MM.1S (cell line): ENCODE measurements at regions not wholly inside any gene's neighbourhood (a gene's known extent, or its start where the extent isn't known, plus 50 kb on each side); places are given as distances from the start of the nearest gene placed in this dataset.

Source experiments
- DNase-seq: peaks from one replicate; pipeline ENCODE4 v3.0.0-alpha.2; 2015
- H2AFZ ChIP-seq: fragments of 300-600 bp; sonication (generic); 2 replicates; pipeline ENCODE4 v1.6.0; 2016; ENCODE audit warnings: antibody characterized with exemption, low read length
- H3F3A ChIP-seq: fragments of 300-600 bp; sonication (generic); 2 replicates; pipeline ENCODE4 v1.6.1; 2016; ENCODE audit warnings: mild to moderate bottlenecking, antibody characterized with exemption, low read length, moderate library complexity, mixed read lengths; ENCODE audit not compliant: insufficient read depth
- H3K27ac ChIP-seq: fragments of 300-600 bp; sonication (generic); 2 replicates; pipeline ENCODE4 v1.5.1; 2016; ENCODE audit warnings: mild to moderate bottlenecking, low read length
- H3K27me3 ChIP-seq: fragments of 300-600 bp; sonication (generic); replicated peaks from 2 replicates; pipeline ENCODE4 v1.6.0; 2016; ENCODE audit warnings: low read length; ENCODE audit not compliant: insufficient read depth
- H3K36me3 ChIP-seq: fragments of 300-600 bp; sonication (generic); replicated peaks from 2 replicates; pipeline ENCODE4 v1.6.1; 2016; ENCODE audit warnings: mild to moderate bottlenecking, low read length, mixed read lengths; ENCODE audit not compliant: insufficient read depth
- H3K4me1 ChIP-seq: fragments of 300-600 bp; sonication (generic); 2 replicates; pipeline ENCODE4 v1.6.1; 2016; ENCODE audit warnings: low read length, mixed read lengths
- H3K4me2 ChIP-seq: fragments of 300-600 bp; sonication (generic); 2 replicates; pipeline ENCODE4 v1.6.0; 2016; ENCODE audit warnings: low read depth, low read length
- H3K4me3 ChIP-seq: fragments of 300-600 bp; sonication (generic); 2 replicates; pipeline ENCODE4 v1.5.1; 2016; ENCODE audit warnings: low read length, mixed read lengths
- H3K79me2 ChIP-seq: fragments of 300-600 bp; sonication (generic); 2 replicates; pipeline ENCODE4 v1.6.1; 2016; ENCODE audit warnings: mixed run types, low read length, mixed read lengths
- H3K9ac ChIP-seq: fragments of 300-600 bp; sonication (generic); 2 replicates; pipeline ENCODE4 v1.6.1; 2016; ENCODE audit warnings: low read length, mixed read lengths
- H3K9me2 ChIP-seq: fragments of 300-600 bp; sonication (generic); replicated peaks from 2 replicates; pipeline ENCODE4 v1.6.1; 2016; ENCODE audit warnings: mild to moderate bottlenecking, low read length, mixed read lengths; ENCODE audit not compliant: insufficient read depth
- H3K9me3 ChIP-seq: fragments of 300-600 bp; sonication (generic); replicated peaks from 2 replicates; pipeline ENCODE4 v1.6.1; 2016; ENCODE audit warnings: mild to moderate bottlenecking, low read length, mixed read lengths; ENCODE audit not compliant: insufficient read depth
- H4K20me1 ChIP-seq: fragments of 300-600 bp; sonication (generic); 2 replicates; pipeline ENCODE4 v1.6.1; 2016; ENCODE audit warnings: mild to moderate bottlenecking, low read length, moderate library complexity, mixed read lengths; ENCODE audit not compliant: insufficient read depth
- EZH2 ChIP-seq: fragments of 300-600 bp; sonication (generic); optimal IDR thresholded peaks from 2 replicates; pipeline ENCODE3; 2017; ENCODE audit warnings: low read depth, mild to moderate bottlenecking, antibody characterized with exemption, low read length, mixed read lengths
- EZH2phosphoT487 ChIP-seq: fragments of 300-600 bp; sonication (generic); IDR thresholded peaks from 2 replicates; pipeline ENCODE4 v1.6.1; 2018; ENCODE audit warnings: antibody characterized with exemption, low read length
- TF ChIP-seq, protein P1 (sequence below): fragments of 300-600 bp; sonication (generic); IDR thresholded peaks from 2 replicates; pipeline ENCODE4 v1.5.1; 2016; ENCODE audit warnings: antibody characterized with exemption, low read length, mixed read lengths

DNA sequence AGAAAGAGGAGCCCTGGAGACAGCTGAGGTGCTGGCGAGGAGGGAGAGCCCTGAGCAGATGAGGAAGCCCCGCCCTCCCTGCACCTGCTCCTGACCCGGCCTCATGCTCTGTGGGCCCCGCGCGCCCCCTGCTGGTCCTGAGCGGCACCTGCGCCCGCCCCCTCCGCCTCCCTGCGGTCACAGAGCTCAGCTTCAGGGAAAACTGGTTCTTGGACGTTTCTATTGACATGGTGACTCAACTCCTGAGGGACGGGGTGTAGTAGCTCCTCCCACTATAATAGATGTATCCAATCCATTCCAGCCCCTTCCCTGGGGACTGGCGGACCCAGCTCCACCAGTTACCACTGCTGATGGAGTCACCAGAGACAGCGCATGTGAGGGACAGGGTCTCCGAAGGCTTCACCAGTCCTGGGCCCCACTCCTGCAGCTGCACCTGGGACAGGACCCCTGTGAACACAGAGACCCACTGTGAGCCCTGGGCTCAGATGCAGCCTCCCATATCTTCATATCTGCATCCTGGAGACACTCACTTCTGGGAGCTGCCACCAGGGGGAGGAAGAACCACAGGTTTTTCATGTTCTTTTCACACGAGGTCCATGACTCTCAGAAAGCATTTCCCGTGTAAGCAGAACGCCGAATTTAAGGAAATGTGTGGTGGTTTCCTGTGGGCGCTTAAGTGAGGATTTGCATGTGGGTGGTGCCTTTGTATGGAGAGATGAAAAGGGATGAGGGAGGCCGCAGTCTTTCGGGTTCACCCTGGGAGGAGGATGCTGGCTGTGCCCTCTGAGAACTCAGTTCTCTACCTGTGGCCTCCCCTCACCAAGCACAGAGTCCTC is 1346.4 kb downstream of the TMEM121 start:
- H3F3A ChIP-seq: no peaks in the 10 kb centered on the region
- no peaks in the 10 kb centered on the region for H3K4me1 ChIP-seq
- H4K20me1 ChIP-seq: no peaks in the 10 kb centered on the region
- no peaks in the 10 kb centered on the region for H3K79me2 ChIP-seq
- peak overlapping the region; percentile 30 for H3K4me3 ChIP-seq
- H3K9ac ChIP-seq: no peak overlapping the region
- 0 out of 2 replicates have a peak overlapping the region, but pooled peaks have one; percentile 35 for H2AFZ ChIP-seq
- H3K4me2 ChIP-seq: peak overlapping the region; percentile 90
- no peaks in the 10 kb centered on the region for H3K9me2 ChIP-seq
- DNase-seq: peak; percentile 54
- TF ChIP-seq, protein P1, sequence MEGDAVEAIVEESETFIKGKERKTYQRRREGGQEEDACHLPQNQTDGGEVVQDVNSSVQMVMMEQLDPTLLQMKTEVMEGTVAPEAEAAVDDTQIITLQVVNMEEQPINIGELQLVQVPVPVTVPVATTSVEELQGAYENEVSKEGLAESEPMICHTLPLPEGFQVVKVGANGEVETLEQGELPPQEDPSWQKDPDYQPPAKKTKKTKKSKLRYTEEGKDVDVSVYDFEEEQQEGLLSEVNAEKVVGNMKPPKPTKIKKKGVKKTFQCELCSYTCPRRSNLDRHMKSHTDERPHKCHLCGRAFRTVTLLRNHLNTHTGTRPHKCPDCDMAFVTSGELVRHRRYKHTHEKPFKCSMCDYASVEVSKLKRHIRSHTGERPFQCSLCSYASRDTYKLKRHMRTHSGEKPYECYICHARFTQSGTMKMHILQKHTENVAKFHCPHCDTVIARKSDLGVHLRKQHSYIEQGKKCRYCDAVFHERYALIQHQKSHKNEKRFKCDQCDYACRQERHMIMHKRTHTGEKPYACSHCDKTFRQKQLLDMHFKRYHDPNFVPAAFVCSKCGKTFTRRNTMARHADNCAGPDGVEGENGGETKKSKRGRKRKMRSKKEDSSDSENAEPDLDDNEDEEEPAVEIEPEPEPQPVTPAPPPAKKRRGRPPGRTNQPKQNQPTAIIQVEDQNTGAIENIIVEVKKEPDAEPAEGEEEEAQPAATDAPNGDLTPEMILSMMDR: peak; percentile 46
- TF ChIP-seq EZH2phosphoT487: no peak
- no peak overlapping the region for H3K27ac ChIP-seq
- H3K27me3 ChIP-seq: peaks cover 5% of the 10 kb centered on the region
- no peaks in the 10 kb centered on the region for H3K9me3 ChIP-seq
- H3K36me3 ChIP-seq: no peaks in the 10 kb centered on the region

DNA sequence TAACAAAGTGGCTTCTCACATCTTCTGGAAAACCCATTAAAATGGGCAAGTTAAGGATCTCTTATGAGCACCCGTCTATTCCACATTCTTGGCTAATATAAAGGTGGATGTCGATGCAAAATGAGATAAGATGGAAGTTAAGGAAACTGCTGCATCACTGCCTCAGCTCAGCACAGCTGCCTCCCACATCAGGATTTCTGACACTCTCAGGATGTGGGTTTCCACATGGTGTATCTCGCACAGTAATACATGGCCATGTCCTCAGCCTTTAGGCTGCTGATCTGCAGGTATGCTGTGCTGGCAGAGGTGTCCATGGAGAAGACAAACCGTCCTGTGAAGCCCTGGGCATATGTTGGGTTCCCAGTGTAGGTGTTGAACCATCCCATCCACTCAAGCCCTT is 1348.0 kb downstream of the TMEM121 start:
- TF ChIP-seq EZH2 (no peak), EZH2phosphoT487 (no peak)
- TF ChIP-seq, protein P1: no peak
- no peaks in the 10 kb centered on the region for H3K9me2 ChIP-seq
- H4K20me1 ChIP-seq: no peaks in the 10 kb centered on the region
- H3K4me2 ChIP-seq: no peak overlapping the region
- no peak for DNase-seq
- H3K9me3 ChIP-seq: no peaks in the 10 kb centered on the region
- no peaks in the 10 kb centered on the region for H3K4me1 ChIP-seq
- H3K9ac ChIP-seq: no peak overlapping the region
- H3K4me3 ChIP-seq: no peak overlapping the region
- H3F3A ChIP-seq: no peaks in the 10 kb centered on the region
- no peaks in the 10 kb centered on the region for H3K36me3 ChIP-seq
- peaks cover 5% of the 10 kb centered on the region for H3K27me3 ChIP-seq
- no peak overlapping the region for H3K27ac ChIP-seq
- no peaks in the 10 kb centered on the region for H3K79me2 ChIP-seq
- H2AFZ ChIP-seq: no peak overlapping the region

DNA sequence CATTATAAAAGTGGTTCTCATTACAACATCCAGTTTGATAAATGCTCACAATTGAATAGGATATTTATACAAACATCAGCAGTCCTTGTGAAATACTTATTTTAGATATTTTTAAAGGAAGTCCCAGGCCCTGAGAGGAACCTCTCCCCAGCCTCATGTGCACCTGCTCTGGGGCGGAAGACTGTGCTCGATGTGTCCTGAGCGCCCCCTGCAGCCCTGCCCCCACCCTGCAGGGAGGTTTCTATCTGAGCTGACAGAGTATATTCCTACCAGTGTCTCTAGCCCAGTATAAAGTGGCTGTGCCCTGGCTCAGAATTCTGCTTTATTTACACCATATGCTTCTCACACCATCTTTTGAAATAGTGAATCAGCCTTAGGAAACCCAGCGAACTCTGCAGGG is 1349.1 kb downstream of the TMEM121 start:
- TF ChIP-seq, protein P1: peak; percentile 33
- TF ChIP-seq EZH2: no peak
- Histone ChIP-seq H2AFZ (no peak overlapping the region), H3K36me3 (no peaks in the 10 kb centered on the region), H3K9me2 (no peaks in the 10 kb centered on the region), H3K9me3 (no peaks in the 10 kb centered on the region), H3K27ac (no peak overlapping the region), H3K9ac (no peak overlapping the region), H3K79me2 (no peaks in the 10 kb centered on the region), H3K4me1 (no peaks in the 10 kb centered on the region), H3F3A (no peaks in the 10 kb centered on the region), H4K20me1 (no peaks in the 10 kb centered on the region), H3K4me2 (no peak overlapping the region), H3K4me3 (no peak overlapping the region), H3K27me3 (peaks cover 3% of the 10 kb centered on the region)
- DNase-seq: peak; percentile 21
